Sigmoid colon (tissue), 6 donors: ENCODE measurements at regions not wholly inside any gene's neighbourhood (a gene's known extent, or its start where the extent isn't known, plus 50 kb on each side); places are given as distances from the start of the nearest gene placed in this dataset.

Source experiments
- DNase-seq: peaks from one replicate; pipeline ENCODE4 v3.0.0-alpha.2; 2019
- H3K27ac ChIP-seq, 4 donors: fragments of 200-600 bp; sonication (generic); one replicate each; pipeline ENCODE4 v1.5.1; 2016 to 2019; ENCODE audit warnings: mild to moderate bottlenecking in 1 of 4
- H3K27me3 ChIP-seq, 3 donors: fragments of 200-600 bp; sonication (generic); one replicate each; pipeline ENCODE4 v1.5.1; 2019; ENCODE audit warnings: mild to moderate bottlenecking in 1 of 3
- H3K36me3 ChIP-seq, 4 donors: fragments of 200-600 bp; sonication (generic); one replicate each; pipeline ENCODE4 v1.5.1; 2016 to 2019
- H3K4me1 ChIP-seq, 4 donors: fragments of 200-600 bp; sonication (generic); one replicate each; pipeline ENCODE4 v1.5.1; 2017 to 2019
- H3K4me3 ChIP-seq, 4 donors: fragments of 200-600 bp; sonication (generic); one replicate each; pipeline ENCODE4 v1.5.1; 2017 to 2019; ENCODE audit warnings: mild to moderate bottlenecking in 2 of 4, moderate library complexity in 1 of 4
- H3K9me3 ChIP-seq, 4 donors: fragments of 200-600 bp in 3 of 4; sonication (generic) in 3 of 4; one replicate each; pipeline versions ENCODE4 v1.5.1 to v1.6.1; 2013 to 2019
- CTCF ChIP-seq, 4 experiments: fragments of 450-650 bp in 3 of 4; fragments of 200-600 bp in 1 of 4; IDR thresholded peaks; one replicate each; pipeline ENCODE4 v1.5.1; 2016 to 2019; ENCODE audit warnings: antibody characterized with exemption in 4 of 4, mild to moderate bottlenecking in 3 of 4, moderate library complexity in 2 of 4
- EP300 ChIP-seq, 4 donors: sonication (generic); formaldehyde crosslinking; IDR thresholded peaks; one replicate each; pipeline ENCODE4 v1.6.1; 2017; ENCODE audit warnings: antibody characterized with exemption in 4 of 4
- POLR2A ChIP-seq, 2 donors: fragments of 450-650 bp; IDR thresholded peaks; one replicate each; pipeline ENCODE4 v1.6.1; 2016; ENCODE audit warnings: antibody characterized with exemption in 2 of 2, mild to moderate bottlenecking in 2 of 2, moderate library complexity in 2 of 2
- POLR2AphosphoS5 ChIP-seq, 4 donors: sonication (generic); formaldehyde crosslinking; IDR thresholded peaks; one replicate each; pipeline ENCODE4 v1.6.1; 2017; ENCODE audit warnings: antibody characterized with exemption in 4 of 4
- WGBS, 2 donors: extraction: QIAGEN DNeasy Blood & Tissue Kit; methylation state at CpG; one replicate each; pipeline ENCODE4 v1.1.7; 2013; 5-methylcytosine and 5-hydroxymethylcytosine counted together
- intact Hi-C: fragments of 100-400 bp; cut with DNase I; formaldehyde crosslinking; loops from one replicate; pipeline ENCODE4 v1.15.1; 2023
- donor health status: healthy with polysubstance abuse.
- donor health status: healthy.

- H3K4me3 ChIP-seq, result no peak overlapping the region
- no peaks in the 10 kb centered on the region for H3K27me3 ChIP-seq
- H3K9me3 ChIP-seq, result no peaks in the 10 kb centered on the region
- no peak for DNase-seq
- no peaks in the 10 kb centered on the region for H3K36me3 ChIP-seq
- no peak overlapping the region for H3K27ac ChIP-seq
- H3K4me1 ChIP-seq, result no peaks in the 10 kb centered on the region
- TF ChIP-seq CTCF (IDR thresholded peaks at IDR 0.05), result no peak
- no peak for TF ChIP-seq POLR2A (IDR thresholded peaks at IDR 0.05)
- TF ChIP-seq POLR2AphosphoS5 (IDR thresholded peaks at IDR 0.05), result no peak
- TF ChIP-seq EP300 (IDR thresholded peaks at IDR 0.05), result no peak
- intact Hi-C loops, result no loop called here
Measured at GRCh38 chr2:56017784-56018183, 94.2 kb upstream of the EFEMP1 start.

- H3K9me3 ChIP-seq, result no peaks in the 10 kb centered on the region
- H3K27me3 ChIP-seq, result no peaks in the 10 kb centered on the region
- WGBS, 2 donors, result 82 to 84% methylated on average over 8 of the region's 8 CpGs
- no peaks in the 10 kb centered on the region for H3K4me1 ChIP-seq
- no peak overlapping the region for H3K27ac ChIP-seq
- H3K4me3 ChIP-seq, result no peak overlapping the region
- intact Hi-C loops, result no loop called here
- DNase-seq, result no peak
- no peaks in the 10 kb centered on the region for H3K36me3 ChIP-seq
- no peak for TF ChIP-seq POLR2A (IDR thresholded peaks at IDR 0.05)
- TF ChIP-seq POLR2AphosphoS5 (IDR thresholded peaks at IDR 0.05), result no peak
- TF ChIP-seq CTCF (IDR thresholded peaks at IDR 0.05), result no peak
- no peak for TF ChIP-seq EP300 (IDR thresholded peaks at IDR 0.05)
Measured at GRCh38 chr2:56018267-56018666, 94.7 kb upstream of the EFEMP1 start.

GRCh38 chr2:56021136-56021474 lies 97.5 kb upstream of the EFEMP1 start:
- H3K4me3 ChIP-seq, result no peak overlapping the region
- no peaks in the 10 kb centered on the region for H3K27me3 ChIP-seq
- no peak for DNase-seq
- H3K27ac ChIP-seq, result no peak overlapping the region
- intact Hi-C loops, result no loop called here
- TF ChIP-seq EP300 (IDR thresholded peaks at IDR 0.05), result no peak
- no peak for TF ChIP-seq CTCF (IDR thresholded peaks at IDR 0.05)
- no peak for TF ChIP-seq POLR2A (IDR thresholded peaks at IDR 0.05)
- no peak for TF ChIP-seq POLR2AphosphoS5 (IDR thresholded peaks at IDR 0.05)
- 48 to 79% methylated on average over 5 of the region's 5 CpGs for WGBS, 2 donors
- no peaks in the 10 kb centered on the region for H3K36me3 ChIP-seq
- H3K4me1 ChIP-seq, result no peaks in the 10 kb centered on the region
- H3K9me3 ChIP-seq, result no peaks in the 10 kb centered on the region

- no peak for TF ChIP-seq EP300 (IDR thresholded peaks at IDR 0.05)
- TF ChIP-seq POLR2AphosphoS5 (IDR thresholded peaks at IDR 0.05), result no peak
- no peak for TF ChIP-seq POLR2A (IDR thresholded peaks at IDR 0.05)
- no peak for TF ChIP-seq CTCF (IDR thresholded peaks at IDR 0.05)
- Histone ChIP-seq H3K4me1 (no peaks in the 10 kb centered on the region), H3K27ac (no peak overlapping the region), H3K4me3 (no peak overlapping the region), H3K36me3 (no peaks in the 10 kb centered on the region), H3K27me3 (no peaks in the 10 kb centered on the region), H3K9me3 (no peaks in the 10 kb centered on the region)
- intact Hi-C loops, result no loop called here
- WGBS, 2 donors, result 86 to 90% methylated on average over 5 of the region's 5 CpGs
- no peak for DNase-seq
Measured at GRCh38 chr2:56021579-56021978, 98.0 kb upstream of the EFEMP1 start.

GRCh38 chr2:56025469-56026193 lies 102.0 kb upstream of the EFEMP1 start:
- H3K36me3 ChIP-seq, result no peaks in the 10 kb centered on the region
- no peaks in the 10 kb centered on the region for H3K4me1 ChIP-seq
- TF ChIP-seq POLR2AphosphoS5 (IDR thresholded peaks at IDR 0.05) (no peak), CTCF (IDR thresholded peaks at IDR 0.05) (no peak), POLR2A (IDR thresholded peaks at IDR 0.05) (no peak), EP300 (IDR thresholded peaks at IDR 0.05) (no peak)
- intact Hi-C loops, result no loop called here
- no peak overlapping the region for H3K27ac ChIP-seq
- H3K27me3 ChIP-seq, result no peaks in the 10 kb centered on the region
- H3K4me3 ChIP-seq, result no peak overlapping the region
- 36 to 61% methylated on average over 1 of the region's 1 CpG for WGBS, 2 donors
- DNase-seq, result no peak
- H3K9me3 ChIP-seq, result no peaks in the 10 kb centered on the region
